T-helper 9 cell (primary cell): ENCODE measurements at regions not wholly inside any gene's neighbourhood (a gene's known extent, or its start where the extent isn't known, plus 50 kb on each side); places are given as distances from the start of the nearest gene placed in this dataset.
"Not testable (repeated sequence)": the region's sequence is repeated elsewhere in the genome, so short reads cannot be mapped to it uniquely, and the experiment has no call there.

ENCODE experiments used
- DNase-seq: peaks from one replicate; pipeline ENCODE4 v3.0.0-alpha.2; 2020

DNA sequence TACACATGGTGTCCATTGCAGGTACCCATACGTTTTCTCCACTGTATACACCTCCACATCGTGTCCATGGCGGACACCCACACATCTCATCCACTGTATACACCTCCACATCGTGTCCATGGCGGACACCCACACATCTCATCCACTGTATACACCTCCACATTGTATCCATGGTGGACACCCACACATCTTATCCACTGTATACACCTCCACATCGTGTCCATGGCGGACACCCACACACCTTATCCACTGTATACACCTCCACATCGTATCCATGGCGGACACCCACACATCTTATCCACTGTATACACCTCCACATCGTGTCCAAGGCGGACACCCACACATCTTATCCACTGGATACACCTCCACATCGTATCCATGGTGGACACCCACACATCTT is 50.4 kb upstream of the TTC34 start:
- DNase-seq = not testable (repeated sequence)

DNA sequence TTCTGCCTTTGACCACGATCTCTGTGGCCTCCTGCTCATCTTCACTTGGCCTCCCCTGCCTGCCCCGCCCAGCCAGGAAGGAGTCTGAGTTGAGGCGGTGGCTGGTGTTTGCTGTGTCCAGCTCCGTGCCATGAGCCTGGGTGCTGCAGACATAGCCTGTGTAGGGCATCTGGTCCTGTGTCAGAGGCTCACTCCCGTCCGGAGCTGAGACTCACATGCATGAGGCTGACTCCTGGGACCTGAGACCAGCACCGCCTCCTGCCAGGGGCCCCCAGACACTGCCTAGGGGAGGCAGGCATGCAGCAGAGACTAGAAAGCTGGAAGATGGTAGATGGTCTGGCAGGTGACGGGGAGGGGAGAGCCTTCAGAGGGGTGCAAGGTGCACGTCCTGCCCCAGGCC is 52.2 kb upstream of the TTC34 start:
- no peak for DNase-seq

DNA sequence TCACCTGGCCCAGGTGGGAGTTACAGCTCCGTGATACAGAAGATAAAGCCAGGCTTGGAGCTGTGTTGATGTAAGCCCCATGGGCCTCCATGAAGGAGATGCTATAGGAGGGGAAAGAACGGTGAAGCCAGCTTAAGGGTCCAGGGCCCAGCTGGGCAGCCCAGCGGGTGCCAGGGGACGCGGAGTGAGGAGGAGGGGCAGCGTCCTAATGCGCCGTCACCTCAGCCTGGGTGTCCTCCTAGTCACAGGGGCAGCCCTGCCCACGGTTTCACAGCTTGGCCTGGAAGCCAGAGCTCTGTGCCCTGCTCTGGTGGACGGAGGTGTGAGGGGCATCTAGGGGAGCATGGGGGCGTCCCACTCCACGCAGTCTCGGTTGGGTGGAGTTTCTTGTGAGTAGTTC is 52.7 kb upstream of the TTC34 start:
- no peak for DNase-seq

DNA sequence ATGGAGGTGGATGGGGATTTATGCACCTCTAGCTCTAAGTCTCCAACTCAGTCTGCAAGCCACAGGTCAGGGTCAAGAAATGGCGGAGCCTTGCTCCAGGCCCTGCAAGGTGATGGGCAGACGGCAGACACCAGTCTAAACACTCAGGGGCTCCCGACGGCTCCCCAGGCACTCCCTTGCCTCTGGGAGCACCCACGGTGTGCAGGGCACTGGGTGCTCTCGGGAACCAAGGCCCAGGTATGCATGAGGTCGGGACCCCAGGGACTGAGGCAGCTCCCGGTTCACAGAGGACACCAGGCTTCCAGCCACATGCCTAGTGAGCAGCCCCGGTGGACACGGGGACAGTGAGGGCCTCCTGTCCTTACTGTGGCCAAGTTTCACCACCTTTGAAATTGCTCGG is 53.1 kb upstream of the TTC34 start:
- no peak for DNase-seq

DNA sequence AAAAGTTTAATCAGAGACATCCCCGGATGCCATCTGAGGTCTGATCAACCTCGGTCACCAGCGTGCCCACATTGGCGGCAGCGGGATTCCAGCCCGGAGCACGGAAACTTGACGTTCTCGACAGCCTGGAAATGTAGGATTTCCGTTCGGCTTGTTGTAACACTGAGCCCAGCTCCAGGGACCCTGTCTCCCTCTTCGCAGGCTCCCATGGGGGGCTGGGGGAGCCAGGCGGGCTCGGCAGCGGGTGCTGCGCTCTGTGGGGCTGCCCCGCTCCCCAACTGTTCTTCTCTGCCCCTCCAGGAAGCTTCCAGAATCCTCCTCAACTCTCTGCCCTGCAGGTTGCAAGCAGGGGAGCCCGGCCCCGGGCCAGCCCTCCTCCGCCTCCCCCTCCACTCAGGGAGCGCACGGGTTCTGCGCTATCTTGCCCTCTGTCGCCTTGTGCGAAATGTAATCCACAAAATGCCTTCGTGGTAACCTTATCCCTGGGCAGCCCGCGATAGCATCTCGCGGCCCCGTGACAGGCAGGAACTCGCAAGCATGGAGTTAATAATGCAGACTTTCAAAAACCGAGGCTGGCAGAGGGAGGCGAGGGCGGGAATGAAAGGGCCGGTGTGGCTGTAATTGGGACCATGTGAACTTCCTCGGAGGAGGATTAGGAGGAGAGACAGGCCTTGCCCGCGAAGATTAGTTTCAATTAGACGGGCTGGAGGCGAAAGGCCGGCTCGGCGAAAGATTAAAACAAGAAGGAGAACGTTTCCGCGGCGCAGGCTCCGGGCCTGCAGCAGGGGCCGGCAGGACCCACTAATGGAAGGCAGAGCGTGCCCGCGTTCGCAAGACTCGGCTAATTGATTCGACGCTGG is 53.9 kb upstream of the TTC34 start:
- DNase-seq = no peak

DNA sequence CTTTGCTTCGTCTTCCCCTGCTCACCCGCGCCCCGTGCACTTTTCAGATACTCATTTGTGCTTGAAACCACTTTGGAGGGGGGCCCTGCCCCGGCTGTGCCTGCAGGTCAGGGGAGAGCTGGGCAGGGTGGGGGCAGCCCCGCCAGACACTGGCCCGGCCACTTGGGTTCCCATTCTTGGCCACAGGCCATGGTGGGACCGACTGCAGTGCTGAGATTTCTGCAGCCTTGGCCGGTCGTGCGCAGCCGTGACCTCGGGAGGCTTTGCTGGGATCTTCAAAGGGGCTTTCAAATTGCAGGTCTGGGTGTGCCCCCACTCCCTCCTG is 54.5 kb upstream of the TTC34 start:
- no peak for DNase-seq

DNA sequence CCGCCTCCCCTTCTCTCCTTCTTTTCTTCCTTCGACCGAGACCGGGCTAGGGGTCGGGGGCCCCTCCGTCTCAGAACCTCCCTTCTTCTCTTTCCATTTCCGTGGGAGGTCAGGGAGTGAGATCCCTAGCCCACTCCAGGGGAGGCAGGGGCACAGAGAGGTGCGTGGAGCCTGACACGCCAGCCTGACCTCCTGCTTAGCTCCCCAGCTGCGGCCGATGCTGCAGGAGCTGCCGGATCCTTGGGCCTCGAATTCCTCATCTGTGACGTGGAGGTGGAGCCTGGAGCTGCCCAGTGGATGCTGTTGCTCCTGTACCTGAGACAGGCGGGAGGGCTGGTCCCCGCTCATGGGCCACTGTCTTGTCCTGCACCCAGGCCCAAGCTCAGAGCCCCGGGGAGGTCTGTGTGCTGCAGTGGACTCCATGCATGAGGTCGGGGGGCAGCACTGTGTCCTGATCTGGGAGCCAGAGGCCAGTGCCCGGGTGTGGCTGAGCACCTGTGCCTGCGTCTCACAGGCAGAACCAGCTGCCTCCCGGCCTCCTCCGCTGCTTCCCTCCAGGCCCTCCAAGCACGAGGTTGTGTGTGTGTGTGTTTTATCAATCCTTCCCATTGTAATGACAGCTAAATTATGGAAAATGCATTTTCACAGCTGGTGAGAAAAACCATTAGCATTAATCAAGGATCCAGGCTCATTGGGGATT is 55.3 kb upstream of the TTC34 start:
- no peak for DNase-seq

DNA sequence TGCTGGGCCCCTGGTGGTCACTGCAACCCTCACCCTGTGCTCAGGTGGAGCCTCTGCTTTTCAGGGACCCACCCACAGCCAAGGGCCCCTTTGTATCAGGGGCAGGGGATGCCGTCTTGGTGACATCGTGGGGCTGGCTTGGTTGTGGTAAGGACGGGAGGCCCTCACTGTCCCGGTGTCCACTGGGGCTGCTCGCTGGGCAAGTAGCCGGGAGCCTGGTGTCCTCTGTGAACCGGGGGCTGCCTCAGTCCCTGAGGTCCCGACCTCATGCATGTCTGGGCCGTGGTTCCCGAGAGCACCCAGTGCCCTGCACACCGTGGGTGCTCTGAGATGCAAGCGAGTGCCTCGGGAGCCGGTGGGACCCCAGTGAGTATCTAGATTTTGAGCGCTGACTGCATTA is 56.0 kb upstream of the TTC34 start:
- DNase-seq = no peak

DNA sequence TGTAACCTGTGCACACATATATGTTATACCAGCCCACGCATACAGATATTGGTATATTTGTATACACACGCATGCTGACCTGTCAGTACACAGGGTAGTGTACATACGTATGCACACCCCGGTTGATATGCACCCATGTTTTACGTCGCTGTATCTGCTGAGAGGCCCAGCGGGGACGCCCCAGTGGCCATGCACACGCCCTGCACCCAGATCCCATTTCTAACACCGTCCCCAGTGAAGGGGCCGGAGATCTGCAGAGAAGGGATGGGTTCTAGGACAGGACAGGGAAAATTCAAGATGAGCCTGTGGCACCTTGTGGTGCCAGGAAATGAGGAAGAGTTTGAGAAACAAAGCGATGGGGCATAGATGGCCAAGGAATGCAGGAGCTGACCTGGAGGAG is 57.2 kb upstream of the TTC34 start:
- no peak for DNase-seq

DNA sequence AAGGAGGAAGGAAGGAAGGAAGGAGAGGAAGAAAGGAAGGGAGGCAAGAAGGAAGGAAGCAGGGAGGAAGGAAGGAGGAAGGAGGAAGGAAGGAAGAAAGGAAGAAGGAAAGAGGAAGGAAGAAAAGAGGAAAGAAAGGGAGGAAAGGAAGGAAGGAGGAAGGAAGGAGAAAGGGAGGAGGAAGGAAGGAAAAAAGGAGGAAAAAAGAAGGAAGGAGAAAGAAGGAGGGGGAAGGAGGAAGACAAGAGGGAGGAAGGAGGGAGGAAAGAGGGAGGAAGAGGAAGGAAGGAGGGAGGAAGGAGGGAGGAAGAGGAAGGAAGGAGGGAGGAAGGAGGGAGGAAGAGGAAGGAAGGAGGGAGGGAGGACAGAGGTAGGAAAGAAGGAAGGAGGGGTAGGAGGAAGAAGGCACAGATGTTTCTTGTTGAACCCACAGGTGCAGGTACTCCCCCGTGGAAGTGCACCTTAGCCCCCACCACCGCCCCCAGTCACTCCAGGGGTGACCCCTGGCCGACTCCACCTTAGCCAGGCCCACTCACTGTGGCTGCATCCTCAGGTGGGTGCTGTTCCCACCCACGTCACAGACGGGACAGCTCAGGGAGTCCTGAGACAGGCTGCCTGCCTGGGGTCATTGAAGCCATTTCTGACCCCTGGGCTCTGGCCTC is 57.9 kb upstream of the TTC34 start:
- DNase-seq = no peak

DNA sequence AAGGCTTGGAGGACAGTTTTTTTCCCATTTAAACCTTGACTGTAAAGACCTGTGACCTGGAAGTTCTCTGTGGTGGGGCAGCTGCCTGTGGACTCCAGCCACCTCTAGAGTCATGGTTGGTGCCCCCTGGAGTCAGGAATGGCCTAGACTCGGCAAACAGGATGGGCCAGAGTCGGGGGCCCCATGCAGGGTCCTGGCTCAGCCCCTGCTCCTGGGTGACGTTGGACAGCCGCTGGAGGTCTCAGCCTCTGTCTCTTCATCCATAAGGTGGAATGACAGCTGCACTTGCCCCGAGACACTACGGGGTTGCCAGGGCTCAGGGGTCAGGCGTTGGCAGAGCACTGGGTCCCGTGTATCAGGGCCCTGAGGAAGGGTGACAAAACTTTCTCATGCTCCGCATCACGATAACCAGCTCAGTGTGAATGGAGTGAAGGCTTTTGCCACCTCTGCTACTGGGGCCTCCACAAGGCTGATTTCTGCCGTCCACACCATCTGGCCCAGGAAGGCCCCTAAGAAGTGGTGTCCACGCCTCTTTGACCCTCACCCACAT is 58.5 kb upstream of the TTC34 start:
- DNase-seq = no peak

DNA sequence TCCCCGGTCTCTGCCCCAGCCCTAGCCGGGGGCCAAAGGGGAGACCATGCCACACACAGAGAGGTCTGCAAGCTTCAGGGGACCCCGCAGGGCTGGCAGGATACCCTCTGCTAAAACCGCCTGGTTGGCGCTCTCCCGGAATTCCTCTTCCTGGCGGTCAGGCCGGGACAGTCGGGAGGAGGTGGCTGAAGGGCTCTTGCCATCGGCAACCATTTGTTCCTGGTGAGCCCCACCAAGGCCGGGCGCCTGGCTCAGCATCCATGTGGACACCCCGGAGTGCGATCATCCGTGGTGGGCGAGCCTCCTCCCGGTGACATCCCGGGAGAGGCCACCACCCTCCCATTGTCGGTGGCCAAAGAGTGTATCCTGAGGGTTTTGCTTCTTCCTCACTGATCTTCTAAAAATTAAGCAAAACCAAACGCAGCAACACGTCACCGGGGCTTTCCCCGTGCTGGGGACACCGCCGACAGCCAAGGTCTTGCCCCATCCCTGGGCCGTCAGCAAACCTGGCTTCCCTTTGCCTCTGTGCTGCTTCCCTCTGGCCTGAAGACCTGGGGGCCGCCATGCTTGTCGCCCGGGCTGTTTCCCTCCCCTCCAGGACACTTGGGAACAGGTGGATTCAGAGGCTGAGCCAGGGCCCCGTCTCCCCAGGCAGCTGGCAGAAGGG is 59.1 kb upstream of the TTC34 start:
- no peak for DNase-seq

DNA sequence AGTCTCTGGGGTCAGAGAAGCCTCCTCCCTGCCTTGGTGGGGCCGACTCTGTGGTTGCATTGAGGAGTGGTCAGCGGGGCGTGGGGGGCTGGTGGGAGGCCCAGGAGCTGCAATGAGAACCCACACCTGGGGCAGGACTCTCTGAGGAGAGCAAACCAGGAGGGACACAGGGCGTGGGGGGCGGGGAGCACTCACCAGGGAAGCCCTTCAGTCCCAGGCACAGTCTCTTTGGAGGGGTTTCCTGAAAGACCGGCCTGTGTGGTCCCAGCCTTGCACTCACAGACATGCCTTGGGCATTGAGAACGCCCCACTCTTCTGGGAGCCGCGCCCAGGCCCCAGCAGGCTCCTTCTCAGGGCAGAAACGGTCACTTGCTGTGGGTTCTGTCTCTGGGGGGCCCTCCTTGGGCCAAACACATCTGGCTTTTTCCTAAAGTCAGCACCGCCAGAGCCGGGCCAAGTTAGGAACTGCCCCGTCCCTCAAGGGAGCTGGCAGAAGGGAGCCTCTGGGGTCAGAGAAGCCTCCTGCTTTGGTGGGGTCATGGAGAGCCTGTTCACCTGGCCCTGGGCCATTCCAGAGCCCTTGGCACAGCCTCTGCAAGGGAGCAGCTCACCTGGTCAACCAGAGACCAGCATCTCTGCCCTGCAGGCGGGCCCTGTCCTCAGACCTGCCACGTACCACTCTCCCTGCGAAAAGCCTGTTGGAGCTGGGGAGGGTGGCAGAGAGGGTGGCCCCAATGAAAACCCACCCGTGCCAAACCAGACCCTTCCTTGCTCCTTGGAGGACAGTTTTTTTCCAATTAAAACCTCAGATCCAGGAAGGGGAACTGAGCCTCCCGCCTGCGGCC is 59.9 kb upstream of the TTC34 start:
- DNase-seq = no peak

DNA sequence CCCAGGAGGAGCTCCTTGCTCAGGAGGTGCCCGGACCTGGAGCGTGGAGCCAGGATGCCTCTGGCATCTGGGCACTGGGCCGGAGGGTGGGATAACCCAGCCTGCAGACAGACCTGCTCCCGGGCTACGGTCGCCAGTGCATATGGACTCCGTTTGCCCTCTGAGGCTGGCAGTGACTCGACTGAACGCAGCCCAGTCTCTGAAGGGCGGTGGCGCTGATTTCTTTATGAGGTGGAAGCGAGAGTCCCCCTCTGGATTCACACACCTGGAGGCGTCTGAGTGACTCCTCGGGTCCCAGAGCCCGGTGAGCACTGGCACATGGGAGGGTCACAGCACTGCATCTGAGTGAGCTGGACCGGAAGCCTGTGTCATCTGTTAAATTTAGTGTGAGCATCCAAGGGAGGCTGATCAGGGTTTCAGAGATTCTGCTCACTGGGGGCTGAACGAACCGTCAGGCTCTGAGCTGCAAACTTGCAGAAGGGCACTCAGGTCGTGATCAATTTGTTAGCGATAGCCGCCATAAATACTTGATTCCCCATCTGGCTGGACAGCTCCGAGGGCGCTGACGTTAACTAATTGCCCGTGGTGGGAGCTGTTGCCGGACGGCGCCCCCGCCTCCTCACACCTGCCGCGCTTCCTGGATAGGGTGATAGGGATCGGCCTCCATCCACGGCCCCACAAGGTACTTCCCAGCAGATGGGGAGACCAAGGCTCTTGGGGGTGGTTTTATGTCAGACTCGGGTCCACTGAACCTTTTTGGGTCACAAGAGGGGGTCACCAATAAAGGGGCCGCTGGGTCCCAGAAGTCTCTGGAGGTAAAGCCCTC is 60.7 kb upstream of the TTC34 start:
- no peak for DNase-seq

DNA sequence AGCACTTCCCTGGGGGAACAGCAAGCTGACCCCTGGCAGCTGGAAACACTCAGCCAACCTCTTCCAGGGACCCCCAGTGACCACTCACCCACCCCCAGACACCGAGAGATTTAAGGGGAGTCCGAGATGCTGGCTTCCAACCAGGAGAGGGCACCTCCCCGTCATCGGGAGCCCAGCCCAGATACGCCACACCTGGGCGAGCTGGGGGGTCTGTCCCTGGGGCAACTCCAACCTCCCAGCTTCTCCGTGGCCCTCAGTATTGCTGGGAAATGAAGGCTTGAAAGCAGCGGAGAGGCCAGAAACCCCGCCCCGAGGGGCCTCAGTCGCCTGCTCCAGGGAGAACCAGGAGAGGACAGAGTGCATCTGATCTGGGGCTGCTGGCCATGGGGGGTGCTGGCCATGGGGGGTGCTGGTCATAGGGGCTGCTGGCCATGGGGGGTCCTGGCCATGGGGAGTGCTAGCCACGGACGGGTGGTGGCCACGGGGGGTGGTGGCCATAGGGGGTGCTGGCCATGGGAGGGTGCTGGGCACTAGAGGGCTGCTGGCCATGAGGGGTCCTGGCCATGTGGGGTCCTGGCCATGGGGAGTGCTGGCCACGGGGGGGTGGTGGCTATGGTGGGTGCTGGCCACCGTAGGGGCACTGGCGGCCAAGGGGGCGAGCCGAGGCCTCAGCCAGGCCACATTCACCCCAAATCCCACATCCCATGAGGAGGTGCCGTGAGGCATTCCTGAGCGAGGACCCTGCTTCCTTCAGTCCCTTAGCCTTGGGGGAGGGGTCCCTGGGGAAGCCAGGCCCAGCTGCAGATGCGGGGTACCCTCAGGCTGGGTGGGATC is 61.5 kb upstream of the TTC34 start:
- no peak for DNase-seq

DNA sequence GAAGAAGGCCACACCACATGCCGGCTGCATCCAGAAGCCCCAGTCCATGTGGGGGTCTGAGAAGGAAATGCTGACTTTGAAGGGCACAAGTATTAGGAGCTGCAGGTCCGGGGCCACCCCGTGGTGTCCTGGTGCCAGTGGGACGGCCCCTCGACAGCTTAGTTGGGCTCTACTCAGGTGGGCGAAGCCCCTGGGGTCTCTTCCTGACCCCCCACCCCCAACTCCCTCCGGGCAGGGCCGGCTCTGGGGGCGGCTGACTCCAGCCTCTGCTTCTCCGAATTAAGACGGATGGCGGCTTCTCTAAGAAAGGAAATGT is 62.1 kb upstream of the TTC34 start:
- no peak for DNase-seq

DNA sequence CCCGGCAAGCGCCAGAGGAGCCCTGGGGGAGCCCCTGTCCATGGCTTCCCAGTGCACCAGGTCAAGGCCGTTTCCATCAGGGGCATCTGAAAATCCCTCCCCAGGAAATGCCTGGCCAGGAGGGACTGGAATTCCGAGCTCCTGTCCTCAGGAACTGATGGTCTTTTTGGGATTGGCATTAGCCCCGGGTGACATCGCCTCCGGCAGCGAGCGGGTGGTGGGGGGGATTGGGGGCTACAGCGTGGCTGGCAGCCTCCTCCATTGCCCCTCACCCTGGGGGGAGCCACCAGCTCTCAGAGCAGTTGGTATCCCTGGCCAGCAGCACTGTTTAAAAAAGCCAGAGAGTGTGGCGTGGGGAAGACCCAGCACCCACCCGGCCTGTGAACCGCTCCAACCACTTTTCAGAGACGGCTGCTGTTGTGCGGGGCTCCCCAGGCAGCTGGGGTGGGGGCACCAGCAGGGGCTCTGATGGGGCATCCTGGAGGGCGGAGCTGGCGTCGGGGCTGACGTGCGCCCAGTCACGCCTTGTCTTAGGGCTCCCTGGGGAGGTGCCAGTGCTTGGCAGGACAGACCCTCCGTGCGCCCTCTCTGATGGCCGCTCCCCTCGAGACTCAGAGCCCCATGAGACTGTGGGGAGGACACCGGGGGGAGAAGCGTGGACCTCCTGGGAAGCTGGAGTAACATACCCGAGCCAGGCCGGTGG is 62.9 kb upstream of the TTC34 start:
- no peak for DNase-seq

DNA sequence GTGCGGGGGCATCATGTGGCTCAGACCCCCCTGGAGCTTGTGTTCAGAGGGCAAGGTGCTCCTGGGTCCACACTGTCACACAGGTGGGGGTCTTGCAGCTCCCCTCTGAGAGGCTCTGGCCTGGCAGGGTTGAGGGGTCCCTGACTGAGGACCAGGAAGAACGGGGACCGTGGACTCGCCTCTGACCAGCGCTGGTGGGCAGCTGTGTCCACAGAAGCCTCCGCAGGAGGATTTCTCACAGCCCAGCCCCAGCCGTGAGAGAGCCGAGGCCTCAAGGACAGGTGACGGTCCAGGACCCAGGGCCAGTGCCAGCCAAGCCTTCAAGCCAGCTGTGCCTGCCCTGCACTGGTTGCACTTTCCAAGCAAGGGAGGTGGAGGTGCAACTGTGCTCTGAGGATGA is 63.5 kb upstream of the TTC34 start:
- no peak for DNase-seq

DNA sequence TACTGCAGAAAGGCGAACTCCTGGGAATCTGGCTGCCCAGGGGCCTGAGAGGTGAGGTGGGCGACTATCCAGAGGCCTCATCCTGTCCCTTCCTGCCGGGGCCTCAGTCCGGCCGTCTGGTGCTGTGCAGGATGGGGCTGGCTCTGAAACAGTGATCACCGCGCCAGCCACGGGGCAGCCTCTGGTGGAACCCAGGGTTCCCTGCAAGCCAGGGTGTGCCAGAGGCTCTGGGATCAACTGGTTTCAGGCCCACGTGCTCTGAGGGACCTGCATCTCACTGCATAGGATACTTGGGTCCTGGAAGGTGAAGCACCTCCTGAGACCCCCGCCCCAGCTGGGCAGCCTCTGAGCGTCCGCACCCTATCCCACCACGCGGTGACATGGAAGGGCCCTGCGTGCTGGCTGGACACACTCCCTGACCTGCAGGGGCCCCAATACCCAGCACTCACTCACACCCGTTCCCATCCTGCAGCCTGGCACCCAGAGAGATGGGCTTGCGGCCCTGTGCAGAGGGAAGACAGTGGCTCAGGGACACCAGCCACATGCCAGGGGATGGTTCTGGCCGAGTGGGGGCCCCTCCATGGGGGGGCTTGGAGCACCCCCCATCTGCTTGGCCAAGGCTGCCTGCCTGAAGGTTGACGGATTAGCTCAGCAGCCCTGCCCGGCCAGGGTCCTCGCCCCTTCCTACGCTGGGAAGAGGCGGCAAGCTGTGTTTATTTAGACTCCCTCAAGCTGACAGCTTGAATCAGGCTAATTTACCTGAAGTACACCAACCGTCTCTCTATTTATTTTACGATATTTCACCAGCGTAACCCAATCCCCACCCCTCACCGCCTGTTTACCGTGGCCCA is 64.3 kb upstream of the TTC34 start:
- no peak for DNase-seq
